ENCODE measurements at regions not wholly inside any gene's neighbourhood (a gene's known extent, or its start where the extent isn't known, plus 50 kb on each side); places are given as distances from the start of the nearest gene placed in this dataset.

DNA sequence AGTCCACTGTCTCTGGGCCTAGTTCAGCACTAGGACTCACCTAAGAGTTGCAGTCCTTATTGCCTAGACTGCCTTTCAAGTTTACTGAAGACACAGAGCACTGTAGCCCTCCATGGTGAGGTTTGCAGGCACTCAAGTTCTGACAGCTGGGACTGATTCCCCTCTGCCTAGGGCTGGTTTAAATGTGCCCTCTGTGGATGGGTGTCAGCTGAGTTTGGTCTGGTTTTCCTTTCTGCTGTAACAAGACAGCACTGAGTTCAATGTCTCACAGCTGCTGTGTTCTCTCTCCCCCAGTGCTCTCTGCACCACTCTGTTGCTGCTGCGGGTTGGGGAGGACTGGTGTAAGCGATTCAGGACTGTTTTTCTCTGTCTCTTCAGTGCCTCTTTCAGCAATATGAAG is 75.2 kb upstream of the C1orf21 start:
- TF ChIP-seq, protein P1, sequence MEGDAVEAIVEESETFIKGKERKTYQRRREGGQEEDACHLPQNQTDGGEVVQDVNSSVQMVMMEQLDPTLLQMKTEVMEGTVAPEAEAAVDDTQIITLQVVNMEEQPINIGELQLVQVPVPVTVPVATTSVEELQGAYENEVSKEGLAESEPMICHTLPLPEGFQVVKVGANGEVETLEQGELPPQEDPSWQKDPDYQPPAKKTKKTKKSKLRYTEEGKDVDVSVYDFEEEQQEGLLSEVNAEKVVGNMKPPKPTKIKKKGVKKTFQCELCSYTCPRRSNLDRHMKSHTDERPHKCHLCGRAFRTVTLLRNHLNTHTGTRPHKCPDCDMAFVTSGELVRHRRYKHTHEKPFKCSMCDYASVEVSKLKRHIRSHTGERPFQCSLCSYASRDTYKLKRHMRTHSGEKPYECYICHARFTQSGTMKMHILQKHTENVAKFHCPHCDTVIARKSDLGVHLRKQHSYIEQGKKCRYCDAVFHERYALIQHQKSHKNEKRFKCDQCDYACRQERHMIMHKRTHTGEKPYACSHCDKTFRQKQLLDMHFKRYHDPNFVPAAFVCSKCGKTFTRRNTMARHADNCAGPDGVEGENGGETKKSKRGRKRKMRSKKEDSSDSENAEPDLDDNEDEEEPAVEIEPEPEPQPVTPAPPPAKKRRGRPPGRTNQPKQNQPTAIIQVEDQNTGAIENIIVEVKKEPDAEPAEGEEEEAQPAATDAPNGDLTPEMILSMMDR (IDR thresholded peaks at IDR 0.05; ENCODE audit: control extremely low read depth, extremely low read depth, low read depth, missing control alignments) = no peak
- ChIA-PET CTCF (interaction anchor here (2.7 kb wide), 1 partner anchor 353 kb away, joined by 10 read pairs; no protein-coding TSS in a partner anchor), POLR2A (no interaction called here)
- DNase-seq (ENCODE audit: extremely low spot score) = no peak

DNA sequence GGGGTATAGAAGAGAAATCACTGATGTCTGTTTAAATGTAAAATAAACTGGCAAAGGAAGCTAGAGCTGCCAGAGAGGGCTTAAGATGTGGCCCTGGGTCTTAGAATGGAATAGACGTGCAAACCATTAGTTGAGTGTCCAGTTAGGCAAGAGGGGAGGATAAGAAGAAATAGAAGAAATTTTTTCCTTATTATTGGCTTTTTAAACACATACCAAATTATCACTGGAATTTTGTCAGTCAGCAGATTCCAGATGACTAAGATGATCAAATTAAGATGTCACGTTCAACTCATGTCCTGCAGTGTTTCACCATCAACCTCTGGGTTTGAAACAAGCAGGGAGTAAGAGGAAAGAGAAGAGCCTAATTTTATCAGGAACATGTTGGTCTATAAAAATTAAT is 71.6 kb upstream of the C1orf21 start:
- TF ChIP-seq, protein P1 (IDR thresholded peaks at IDR 0.05; ENCODE audit: control extremely low read depth, extremely low read depth, low read depth, missing control alignments) = no peak
- CTCF ChIA-PET = no interaction called here
- POLR2A ChIA-PET = no interaction called here
- no peak for DNase-seq (ENCODE audit: extremely low spot score)

DNA sequence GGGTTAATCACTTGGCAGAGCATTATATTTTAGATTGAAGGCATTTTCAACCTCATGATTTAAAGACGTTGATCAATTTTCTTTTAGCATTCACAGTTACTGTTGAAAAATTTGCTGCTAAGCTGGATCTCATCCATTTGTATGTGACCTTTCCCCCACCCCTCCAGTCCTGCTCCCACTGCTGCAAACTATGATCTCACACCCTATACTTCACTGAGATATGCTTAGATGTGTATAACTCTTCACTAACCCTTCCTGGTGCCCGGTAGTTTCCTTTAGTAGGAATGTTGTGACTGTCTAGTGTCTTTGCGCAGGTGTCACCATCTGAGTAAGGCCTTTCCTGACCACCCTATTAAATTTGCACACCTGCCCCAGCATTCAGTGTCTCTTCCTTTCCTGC is 67.0 kb upstream of the C1orf21 start:
- CTCF ChIA-PET = no interaction called here
- DNase-seq (ENCODE audit: extremely low spot score) = no peak
- TF ChIP-seq, protein P1 (IDR thresholded peaks at IDR 0.05; ENCODE audit: control extremely low read depth, extremely low read depth, low read depth, missing control alignments) = no peak
- POLR2A ChIA-PET = no interaction called here

DNA sequence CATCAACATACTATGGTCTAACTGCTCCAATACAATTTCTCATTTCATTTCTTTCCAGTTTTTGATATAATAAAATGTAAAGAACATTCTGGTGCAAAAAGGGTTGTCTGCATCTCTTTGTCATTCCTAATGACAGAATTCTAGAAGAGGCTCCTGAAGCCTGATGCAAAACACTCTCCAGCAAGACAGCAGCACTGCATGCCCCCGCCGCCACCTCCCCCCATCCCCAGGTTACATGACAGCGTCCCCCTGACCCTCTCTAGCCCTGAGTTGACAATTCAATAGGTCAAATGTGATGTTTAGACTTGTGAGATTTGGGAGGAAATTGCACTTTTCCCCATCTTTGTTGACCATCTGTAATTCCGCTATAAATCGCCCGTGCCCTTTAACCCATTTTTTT is 64.6 kb upstream of the C1orf21 start:
- ChIA-PET CTCF (no interaction called here), POLR2A (no interaction called here)
- TF ChIP-seq, protein P1 (IDR thresholded peaks at IDR 0.05; ENCODE audit: control extremely low read depth, extremely low read depth, low read depth, missing control alignments) = no peak
- DNase-seq (ENCODE audit: extremely low spot score) = no peak

DNA sequence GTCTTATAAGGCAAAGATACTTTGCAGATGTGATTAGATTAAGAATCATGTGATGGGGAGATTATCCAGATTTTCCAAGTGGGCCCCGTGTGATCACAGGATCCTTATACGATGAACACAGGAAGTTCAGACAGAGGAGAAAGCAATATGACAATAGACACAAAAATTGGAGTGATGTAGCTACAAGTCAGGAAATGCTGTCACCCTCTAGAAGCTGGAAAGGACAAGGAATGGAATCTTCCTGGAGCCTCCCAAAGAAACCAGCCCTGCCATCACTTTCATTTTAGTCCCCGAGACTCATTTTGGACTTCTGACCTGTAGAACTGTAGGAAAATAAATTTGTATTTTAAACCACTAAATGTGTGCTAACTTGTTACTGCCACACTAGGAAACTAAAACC is 61.9 kb upstream of the C1orf21 start:
- ChIA-PET CTCF (no interaction called here), POLR2A (no interaction called here)
- TF ChIP-seq, protein P1 (IDR thresholded peaks at IDR 0.05; ENCODE audit: control extremely low read depth, extremely low read depth, low read depth, missing control alignments) = no peak
- no peak for DNase-seq (ENCODE audit: extremely low spot score)

DNA sequence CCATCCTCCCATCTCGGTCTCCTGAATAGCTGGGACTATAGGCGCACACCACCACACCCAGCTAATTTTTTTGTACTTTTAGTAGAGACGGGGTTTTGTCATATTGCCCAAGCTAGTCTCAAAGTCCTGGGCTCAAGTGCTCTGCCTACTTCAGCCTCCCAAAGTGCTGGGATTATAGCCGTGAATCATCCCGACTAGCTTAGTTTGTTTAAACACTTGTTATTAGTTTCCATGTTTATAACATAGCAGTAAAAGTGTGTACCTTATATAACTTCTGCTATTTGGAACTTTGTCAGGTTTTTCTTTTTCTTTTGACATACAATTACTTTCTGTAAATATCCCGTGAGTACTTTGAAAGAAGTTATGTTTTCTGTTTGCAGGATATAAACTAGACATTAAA is 60.6 kb upstream of the C1orf21 start:
- no peak for DNase-seq (ENCODE audit: extremely low spot score)
- TF ChIP-seq, protein P1 (IDR thresholded peaks at IDR 0.05; ENCODE audit: control extremely low read depth, extremely low read depth, low read depth, missing control alignments) = no peak
- ChIA-PET CTCF (no interaction called here), POLR2A (no interaction called here)
